ENCODE measurements at regions not wholly inside any gene's neighbourhood (a gene's known extent, or its start where the extent isn't known, plus 50 kb on each side); places are given as distances from the start of the nearest gene placed in this dataset.
"Not testable (repeated sequence)": the region's sequence is repeated elsewhere in the genome, so short reads cannot be mapped to it uniquely, and the experiment has no call there.

DNA sequence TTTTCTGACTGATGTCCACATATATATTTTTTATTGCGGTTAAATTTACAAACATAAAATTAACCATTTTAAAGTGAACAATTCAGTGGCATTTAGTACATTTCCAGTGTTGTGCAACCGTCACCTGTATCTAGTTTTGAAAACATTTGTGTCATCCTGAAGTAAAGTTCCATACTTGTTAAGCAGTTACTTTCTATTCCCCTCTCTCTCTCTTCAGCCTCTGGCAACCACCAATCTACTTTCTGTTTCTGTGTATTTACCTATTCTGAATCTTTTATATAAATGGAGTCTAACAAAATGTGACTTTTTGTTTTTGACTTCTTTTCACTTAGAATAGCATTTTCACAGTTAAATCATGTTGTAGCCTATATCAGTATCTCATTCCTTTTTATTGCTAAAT is 480.1 kb upstream of the SMARCA2 start:
- Histone ChIP-seq H3K9me3 (ENCODE audit: control insufficient read depth, low read length) (no peaks in the 10 kb centered on the region), H3K4me3 (ENCODE audit: extremely low read depth, insufficient read depth, low read length, poor library complexity, severe bottlenecking) (no peak overlapping the region), H3K4me1 (ENCODE audit: control insufficient read depth, insufficient read depth, low read length, poor library complexity, severe bottlenecking) (no peaks in the 10 kb centered on the region), H3K27ac (ENCODE audit: low read depth, low read length, severe bottlenecking) (no peak overlapping the region), H3K36me3 (ENCODE audit: control insufficient read depth, insufficient read depth, low read length) (no peaks in the 10 kb centered on the region)
- WGBS, 2 experiments (ENCODE audit: insufficient coverage in 2 of 2): 100% methylated on average over 1 of the region's 2 CpGs; no CpG with 5 or more reads in 1 of the 2 experiments

DNA sequence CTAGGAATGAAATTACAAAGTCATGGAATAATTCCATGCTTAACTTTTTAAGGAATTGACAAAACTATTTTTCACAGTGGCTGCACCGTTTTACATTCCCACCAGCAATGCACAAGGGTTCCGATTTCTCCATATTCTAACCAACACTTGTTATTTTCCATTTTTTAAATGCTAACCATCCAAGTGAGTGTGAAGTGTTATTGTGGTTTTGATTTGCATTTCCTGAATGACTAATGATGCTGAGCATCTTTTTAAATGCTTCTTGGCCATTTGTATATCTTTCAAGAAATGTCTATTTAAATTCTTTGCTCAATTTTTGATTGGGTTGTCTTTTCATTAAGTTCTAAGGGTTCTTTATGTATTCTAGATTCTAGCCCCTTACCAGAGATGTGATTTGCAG is 479.5 kb upstream of the SMARCA2 start:
- WGBS, 2 experiments (ENCODE audit: insufficient coverage in 2 of 2): 60% methylated on average over 1 of the region's 2 CpGs; no CpG with 5 or more reads in 1 of the 2 experiments
- Histone ChIP-seq H3K9me3 (ENCODE audit: control insufficient read depth, low read length) (no peaks in the 10 kb centered on the region), H3K27ac (ENCODE audit: low read depth, low read length, severe bottlenecking) (no peak overlapping the region), H3K4me3 (ENCODE audit: extremely low read depth, insufficient read depth, low read length, poor library complexity, severe bottlenecking) (no peak overlapping the region), H3K36me3 (ENCODE audit: control insufficient read depth, insufficient read depth, low read length) (no peaks in the 10 kb centered on the region), H3K4me1 (ENCODE audit: control insufficient read depth, insufficient read depth, low read length, poor library complexity, severe bottlenecking) (no peaks in the 10 kb centered on the region)

DNA sequence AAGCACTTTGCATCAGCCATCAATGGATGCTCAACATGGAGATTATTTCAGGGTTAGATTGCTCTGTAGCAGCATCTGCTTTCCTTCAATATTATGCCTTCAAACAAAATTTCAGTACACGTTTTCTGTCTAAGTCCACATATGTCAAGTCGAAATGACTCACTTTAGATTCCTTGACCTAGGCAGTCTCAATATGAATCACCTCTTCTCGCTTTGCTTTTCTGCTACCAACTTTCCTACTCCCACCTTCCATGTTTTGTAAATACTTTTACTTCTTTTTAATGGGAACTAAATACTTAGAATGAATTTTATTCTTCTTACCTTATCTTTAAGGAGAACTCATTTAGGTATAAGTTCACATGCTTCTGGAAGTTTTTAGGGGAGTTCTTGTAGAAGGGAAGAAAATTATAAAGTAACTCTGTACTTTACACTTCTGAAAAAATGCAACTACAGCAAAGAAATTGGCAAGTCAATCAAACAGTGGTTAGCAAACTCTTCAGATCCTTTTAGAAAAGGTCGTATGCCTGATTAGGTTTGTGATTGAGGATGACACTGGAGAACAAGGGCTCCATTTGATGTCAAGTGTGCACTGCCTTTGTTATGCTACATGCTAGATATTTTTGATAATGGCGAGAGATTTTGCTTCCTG is 478.5 kb upstream of the SMARCA2 start:
- H3K4me1 ChIP-seq (ENCODE audit: control insufficient read depth, insufficient read depth, low read length, poor library complexity, severe bottlenecking): no peaks in the 10 kb centered on the region
- H3K9me3 ChIP-seq (ENCODE audit: control insufficient read depth, low read length): no peaks in the 10 kb centered on the region
- no peak overlapping the region for H3K4me3 ChIP-seq (ENCODE audit: extremely low read depth, insufficient read depth, low read length, poor library complexity, severe bottlenecking)
- no peak overlapping the region for H3K27ac ChIP-seq (ENCODE audit: low read depth, low read length, severe bottlenecking)
- no peaks in the 10 kb centered on the region for H3K36me3 ChIP-seq (ENCODE audit: control insufficient read depth, insufficient read depth, low read length)
- WGBS, 2 experiments (ENCODE audit: insufficient coverage in 2 of 2): 76 to 77% methylated on average over 2 to 4 of the region's 5 CpGs

DNA sequence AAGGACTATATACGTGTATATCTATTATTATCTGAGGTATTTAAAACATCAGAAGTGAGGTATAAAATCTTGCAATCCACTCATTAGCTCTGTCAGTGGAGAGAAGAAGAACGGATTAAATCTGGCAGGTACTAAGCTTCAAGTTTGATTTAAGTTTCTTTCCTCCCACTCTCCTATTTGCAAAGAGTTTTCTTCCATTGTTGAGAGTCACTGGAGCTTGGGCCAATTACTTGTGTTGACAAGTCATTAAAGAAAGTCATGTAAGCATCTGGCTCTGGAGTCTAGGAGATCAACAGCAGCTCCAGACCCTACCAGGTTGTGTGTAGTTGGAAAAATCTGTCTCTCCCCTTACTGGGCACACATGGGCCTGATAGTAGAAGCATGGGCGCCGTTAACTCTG is 476.8 kb upstream of the SMARCA2 start:
- no peak overlapping the region for H3K27ac ChIP-seq (ENCODE audit: low read depth, low read length, severe bottlenecking)
- H3K36me3 ChIP-seq (ENCODE audit: control insufficient read depth, insufficient read depth, low read length): no peaks in the 10 kb centered on the region
- no peaks in the 10 kb centered on the region for H3K9me3 ChIP-seq (ENCODE audit: control insufficient read depth, low read length)
- H3K4me1 ChIP-seq (ENCODE audit: control insufficient read depth, insufficient read depth, low read length, poor library complexity, severe bottlenecking): no peaks in the 10 kb centered on the region
- no peak overlapping the region for H3K4me3 ChIP-seq (ENCODE audit: extremely low read depth, insufficient read depth, low read length, poor library complexity, severe bottlenecking)
- no CpG with 5 or more reads among the region's 4 CpGs for WGBS, 2 experiments (ENCODE audit: insufficient coverage in 2 of 2)

DNA sequence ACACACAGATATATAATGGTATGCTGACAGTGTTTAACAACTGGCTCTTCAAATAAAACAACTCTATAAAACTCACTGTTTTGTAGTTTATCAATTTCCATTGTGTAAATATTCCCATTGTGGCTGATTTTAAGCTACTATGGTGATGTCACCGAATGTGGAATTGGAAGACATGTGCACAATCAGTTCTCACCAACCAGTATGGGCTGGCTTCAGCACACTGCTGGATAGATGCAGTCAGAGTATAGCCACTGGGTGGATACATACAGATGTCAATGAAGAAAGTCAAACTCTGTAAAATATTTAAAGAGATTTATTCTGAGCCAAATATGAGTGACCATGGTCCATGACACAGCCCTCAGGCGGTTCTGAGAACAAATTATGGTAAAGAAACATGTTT is 475.9 kb upstream of the SMARCA2 start:
- Histone ChIP-seq H3K27ac (ENCODE audit: low read depth, low read length, severe bottlenecking) (no peak overlapping the region), H3K36me3 (ENCODE audit: control insufficient read depth, insufficient read depth, low read length) (no peaks in the 10 kb centered on the region), H3K4me1 (ENCODE audit: control insufficient read depth, insufficient read depth, low read length, poor library complexity, severe bottlenecking) (no peaks in the 10 kb centered on the region), H3K9me3 (ENCODE audit: control insufficient read depth, low read length) (no peaks in the 10 kb centered on the region), H3K4me3 (ENCODE audit: extremely low read depth, insufficient read depth, low read length, poor library complexity, severe bottlenecking) (no peak overlapping the region)
- WGBS, 2 experiments (ENCODE audit: insufficient coverage in 2 of 2): 60% methylated on average over 1 of the region's 2 CpGs; no CpG with 5 or more reads in 1 of the 2 experiments

DNA sequence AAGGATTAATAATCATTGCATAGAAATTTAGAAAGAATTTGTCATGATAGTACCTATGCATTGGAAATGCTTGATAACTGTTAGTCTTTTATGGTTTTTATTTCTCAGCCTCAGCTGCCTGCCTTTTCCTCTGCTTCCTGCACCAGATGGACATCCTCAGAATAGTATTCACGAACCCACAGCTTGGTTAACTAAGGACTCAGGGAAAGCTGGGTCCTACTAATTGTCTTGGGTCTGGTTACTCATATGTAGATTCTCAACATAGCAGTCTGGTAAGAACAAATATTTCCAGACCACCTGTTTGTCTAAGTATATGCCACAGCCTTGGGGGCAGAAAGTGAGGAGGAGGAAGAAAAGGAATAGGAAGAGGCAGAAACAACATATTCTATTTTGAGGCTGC is 464.5 kb upstream of the SMARCA2 start:
- H3K36me3 ChIP-seq (ENCODE audit: control insufficient read depth, insufficient read depth, low read length): no peaks in the 10 kb centered on the region
- no peak overlapping the region for H3K4me3 ChIP-seq (ENCODE audit: extremely low read depth, insufficient read depth, low read length, poor library complexity, severe bottlenecking)
- 71% methylated on average over 1 of the region's 1 CpG; no CpG with 5 or more reads in 1 of the 2 experiments for WGBS, 2 experiments (ENCODE audit: insufficient coverage in 2 of 2)
- no peaks in the 10 kb centered on the region for H3K4me1 ChIP-seq (ENCODE audit: control insufficient read depth, insufficient read depth, low read length, poor library complexity, severe bottlenecking)
- no peaks in the 10 kb centered on the region for H3K9me3 ChIP-seq (ENCODE audit: control insufficient read depth, low read length)
- H3K27ac ChIP-seq (ENCODE audit: low read depth, low read length, severe bottlenecking): no peak overlapping the region

DNA sequence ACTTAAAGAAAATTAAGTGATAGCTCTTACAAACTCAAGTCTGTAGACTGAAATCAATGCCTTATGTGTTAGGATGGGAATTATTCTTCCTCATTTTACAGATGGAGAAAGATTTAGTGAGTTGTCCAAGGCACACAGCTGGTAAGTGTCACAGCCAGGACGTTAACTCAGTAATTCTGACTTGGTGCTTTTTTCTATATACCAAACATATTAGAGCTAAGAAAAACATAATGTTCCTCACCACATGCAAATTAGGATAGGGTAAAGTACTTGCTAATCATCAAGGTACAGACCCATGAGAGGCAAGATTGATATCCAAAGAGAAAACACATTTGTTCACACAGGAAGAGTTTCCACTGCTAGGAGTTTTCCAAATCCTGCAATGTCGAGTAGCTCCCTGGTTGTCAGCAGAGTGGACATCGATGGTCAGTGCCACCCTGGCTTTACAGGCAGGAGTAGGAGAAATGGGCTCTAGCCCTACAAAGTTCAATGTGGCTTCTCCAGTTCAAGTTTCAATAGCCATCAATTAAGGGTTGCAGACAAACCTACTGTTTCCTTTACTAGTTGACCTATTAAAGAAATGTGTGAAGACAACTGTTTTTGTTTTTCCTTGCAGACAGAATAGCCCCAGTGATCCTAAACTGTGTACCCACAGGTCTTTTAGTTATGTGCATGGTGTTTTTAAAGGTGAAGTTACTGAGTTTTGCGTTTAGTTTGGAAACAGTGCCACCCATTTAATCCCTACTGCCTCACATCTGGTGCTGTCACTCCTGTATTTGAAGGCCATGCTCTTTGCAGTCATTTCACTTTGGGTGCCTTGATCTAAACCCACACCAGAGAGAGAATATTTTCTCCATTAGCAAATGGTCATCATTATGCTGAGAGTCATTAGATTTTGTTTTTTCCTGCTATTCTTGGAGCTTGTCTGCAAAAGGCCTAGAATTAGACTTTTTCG is 460.8 kb upstream of the SMARCA2 start:
- Histone ChIP-seq H3K4me1 (ENCODE audit: control insufficient read depth, insufficient read depth, low read length, poor library complexity, severe bottlenecking) (no peaks in the 10 kb centered on the region), H3K9me3 (ENCODE audit: control insufficient read depth, low read length) (no peaks in the 10 kb centered on the region), H3K27ac (ENCODE audit: low read depth, low read length, severe bottlenecking) (no peak overlapping the region), H3K4me3 (ENCODE audit: extremely low read depth, insufficient read depth, low read length, poor library complexity, severe bottlenecking) (no peak overlapping the region), H3K36me3 (ENCODE audit: control insufficient read depth, insufficient read depth, low read length) (no peaks in the 10 kb centered on the region)
- 52 to 77% methylated on average over 2 to 3 of the region's 5 CpGs for WGBS, 2 experiments (ENCODE audit: insufficient coverage in 2 of 2)

DNA sequence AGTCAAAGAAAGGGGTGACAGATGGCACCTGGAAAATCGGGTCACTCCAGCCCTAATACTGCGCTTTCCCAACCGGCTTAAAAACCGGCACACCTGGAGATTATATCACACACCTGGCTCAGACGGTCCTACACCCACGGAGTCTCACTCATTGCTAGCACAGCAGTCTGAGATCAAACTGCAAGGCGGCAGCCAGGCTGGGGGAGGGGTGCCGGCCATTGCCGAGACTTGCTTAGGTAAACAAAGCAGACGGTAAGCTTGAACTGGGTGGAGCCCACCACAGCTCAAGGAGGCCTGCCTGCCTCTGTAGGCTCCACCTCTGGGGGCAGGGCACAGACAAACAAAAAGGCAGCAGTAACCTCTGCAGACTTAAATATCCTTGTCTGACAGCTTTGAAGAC is 456.5 kb upstream of the SMARCA2 start:
- not testable (repeated sequence) for H3K4me3 ChIP-seq (ENCODE audit: extremely low read depth, insufficient read depth, low read length, poor library complexity, severe bottlenecking); H3K27ac ChIP-seq (ENCODE audit: low read depth, low read length, severe bottlenecking); H3K4me1 ChIP-seq (ENCODE audit: control insufficient read depth, insufficient read depth, low read length, poor library complexity, severe bottlenecking); H3K36me3 ChIP-seq (ENCODE audit: control insufficient read depth, insufficient read depth, low read length); H3K9me3 ChIP-seq (ENCODE audit: control insufficient read depth, low read length)
- 92 to 94% methylated on average over 9 to 10 of the region's 10 CpGs for WGBS, 2 experiments (ENCODE audit: insufficient coverage in 2 of 2)

DNA sequence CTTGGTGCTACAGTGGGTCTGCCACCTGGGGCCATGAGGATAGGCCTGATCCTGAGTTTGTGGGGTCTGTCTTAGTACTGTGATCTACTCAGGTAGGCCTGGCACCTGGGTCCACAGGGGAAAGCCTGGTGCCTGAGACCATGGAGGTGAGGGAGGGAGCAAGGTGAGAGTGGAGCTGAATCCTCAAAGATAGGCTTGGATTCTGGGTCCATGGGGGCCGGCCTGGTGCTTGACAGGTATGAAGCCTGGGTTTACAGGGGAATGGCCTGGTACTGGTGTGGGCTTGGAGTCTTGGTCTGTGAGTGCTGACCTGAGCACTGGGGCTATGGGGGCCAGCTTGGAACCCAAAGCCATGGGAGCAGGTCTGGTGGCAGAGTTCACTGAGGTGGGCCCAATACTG is 439.2 kb upstream of the SMARCA2 start:
- no peak overlapping the region for H3K27ac ChIP-seq (ENCODE audit: low read depth, low read length, severe bottlenecking)
- no peaks in the 10 kb centered on the region for H3K36me3 ChIP-seq (ENCODE audit: control insufficient read depth, insufficient read depth, low read length)
- no peaks in the 10 kb centered on the region for H3K9me3 ChIP-seq (ENCODE audit: control insufficient read depth, low read length)
- 90 to 100% methylated on average over 1 of the region's 1 CpG for WGBS, 2 experiments (ENCODE audit: insufficient coverage in 2 of 2)
- no peaks in the 10 kb centered on the region for H3K4me1 ChIP-seq (ENCODE audit: control insufficient read depth, insufficient read depth, low read length, poor library complexity, severe bottlenecking)
- no peak overlapping the region for H3K4me3 ChIP-seq (ENCODE audit: extremely low read depth, insufficient read depth, low read length, poor library complexity, severe bottlenecking)

DNA sequence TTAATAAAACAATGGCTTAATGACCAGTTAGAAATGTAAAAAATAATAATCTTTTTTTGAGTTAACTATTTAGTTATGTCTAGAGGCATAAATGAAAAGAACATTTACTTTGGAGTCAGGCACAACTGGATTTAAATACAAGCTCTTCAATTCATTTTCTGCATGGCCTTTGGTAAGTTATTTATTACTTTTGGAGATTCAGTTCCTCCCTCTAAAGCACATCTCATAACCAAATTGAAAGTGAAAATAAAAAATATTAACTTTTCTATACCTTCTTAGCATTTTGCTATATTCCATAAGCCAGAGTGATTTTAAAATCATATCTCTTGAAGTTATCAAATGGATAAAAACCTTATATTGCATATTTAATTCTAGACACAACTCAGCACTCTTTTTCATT is 434.9 kb upstream of the SMARCA2 start:
- no peaks in the 10 kb centered on the region for H3K9me3 ChIP-seq (ENCODE audit: control insufficient read depth, low read length)
- H3K4me3 ChIP-seq (ENCODE audit: extremely low read depth, insufficient read depth, low read length, poor library complexity, severe bottlenecking): no peak overlapping the region
- no peaks in the 10 kb centered on the region for H3K4me1 ChIP-seq (ENCODE audit: control insufficient read depth, insufficient read depth, low read length, poor library complexity, severe bottlenecking)
- H3K36me3 ChIP-seq (ENCODE audit: control insufficient read depth, insufficient read depth, low read length): no peaks in the 10 kb centered on the region
- H3K27ac ChIP-seq (ENCODE audit: low read depth, low read length, severe bottlenecking): no peak overlapping the region

DNA sequence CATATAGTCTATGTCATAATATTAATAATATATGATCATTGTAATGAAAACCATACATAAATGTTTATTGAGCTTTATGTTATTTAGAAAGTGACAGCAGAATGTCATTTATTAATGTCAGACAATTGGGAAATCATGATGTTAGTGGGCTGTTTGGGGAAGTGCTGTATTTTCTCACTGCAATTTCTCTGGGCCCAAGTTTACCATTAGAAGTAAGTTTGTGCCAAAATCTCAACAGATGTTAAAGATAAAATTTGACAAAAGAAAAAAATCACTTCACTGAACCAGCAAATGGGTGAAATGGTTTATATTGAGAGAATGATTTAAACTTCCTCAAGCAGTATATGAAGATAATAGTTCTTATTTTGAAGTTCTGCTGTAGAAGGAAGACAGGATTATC is 433.2 kb upstream of the SMARCA2 start:
- Histone ChIP-seq H3K4me1 (ENCODE audit: control insufficient read depth, insufficient read depth, low read length, poor library complexity, severe bottlenecking) (no peaks in the 10 kb centered on the region), H3K9me3 (ENCODE audit: control insufficient read depth, low read length) (no peaks in the 10 kb centered on the region), H3K4me3 (ENCODE audit: extremely low read depth, insufficient read depth, low read length, poor library complexity, severe bottlenecking) (no peak overlapping the region), H3K27ac (ENCODE audit: low read depth, low read length, severe bottlenecking) (no peak overlapping the region), H3K36me3 (ENCODE audit: control insufficient read depth, insufficient read depth, low read length) (no peaks in the 10 kb centered on the region)

Measured in mesodermal cell (in vitro differentiated cells).